Lower lobe of right lung (tissue), 2 donors: ENCODE measurements at regions not wholly inside any gene's neighbourhood (a gene's known extent, or its start where the extent isn't known, plus 50 kb on each side); places are given as distances from the start of the nearest gene placed in this dataset.

ENCODE experiments used
- ATAC-seq, 2 donors: fragments of 200-7000 bp; cut with Tn5 transposase; one replicate each; pipeline ENCODE4 v1.9.1; 2020 to 2022; ENCODE audit warnings: mild to moderate bottlenecking in 2 of 2, moderate library complexity in 2 of 2
- DNase-seq: peaks from one replicate; pipeline ENCODE4 v3.0.0-alpha.2; 2020
- H3K27ac ChIP-seq: fragments of 200-600 bp; one replicate; pipeline ENCODE4 v1.8.0; 2022
- H3K27me3 ChIP-seq: fragments of 200-600 bp; one replicate; pipeline ENCODE4 v1.8.0; 2022; ENCODE audit warnings: low read depth
- H3K36me3 ChIP-seq: fragments of 200-600 bp; one replicate; pipeline ENCODE4 v1.8.0; 2022; ENCODE audit warnings: mild to moderate bottlenecking
- H3K4me1 ChIP-seq: fragments of 200-600 bp; one replicate; pipeline ENCODE4 v1.8.0; 2022
- H3K4me3 ChIP-seq: fragments of 200-600 bp; one replicate; pipeline ENCODE4 v1.8.0; 2022; ENCODE audit warnings: mild to moderate bottlenecking
- H3K9me3 ChIP-seq: fragments of 200-600 bp; one replicate; pipeline ENCODE4 v1.8.0; 2022
- intact Hi-C: fragments of 100-400 bp; cut with DNase I; formaldehyde crosslinking; loops from one replicate; pipeline ENCODE4 v1.11.0; 2022
- TF ChIP-seq, protein P1 (sequence below): fragments of 200-600 bp; IDR thresholded peaks from one replicate; pipeline ENCODE4 v1.8.0; 2022; ENCODE audit warnings: antibody characterized with exemption, mild to moderate bottlenecking
- donor health status: DM: no; HTN: yes; CAD: no; lungs with severe emphysema.

DNA sequence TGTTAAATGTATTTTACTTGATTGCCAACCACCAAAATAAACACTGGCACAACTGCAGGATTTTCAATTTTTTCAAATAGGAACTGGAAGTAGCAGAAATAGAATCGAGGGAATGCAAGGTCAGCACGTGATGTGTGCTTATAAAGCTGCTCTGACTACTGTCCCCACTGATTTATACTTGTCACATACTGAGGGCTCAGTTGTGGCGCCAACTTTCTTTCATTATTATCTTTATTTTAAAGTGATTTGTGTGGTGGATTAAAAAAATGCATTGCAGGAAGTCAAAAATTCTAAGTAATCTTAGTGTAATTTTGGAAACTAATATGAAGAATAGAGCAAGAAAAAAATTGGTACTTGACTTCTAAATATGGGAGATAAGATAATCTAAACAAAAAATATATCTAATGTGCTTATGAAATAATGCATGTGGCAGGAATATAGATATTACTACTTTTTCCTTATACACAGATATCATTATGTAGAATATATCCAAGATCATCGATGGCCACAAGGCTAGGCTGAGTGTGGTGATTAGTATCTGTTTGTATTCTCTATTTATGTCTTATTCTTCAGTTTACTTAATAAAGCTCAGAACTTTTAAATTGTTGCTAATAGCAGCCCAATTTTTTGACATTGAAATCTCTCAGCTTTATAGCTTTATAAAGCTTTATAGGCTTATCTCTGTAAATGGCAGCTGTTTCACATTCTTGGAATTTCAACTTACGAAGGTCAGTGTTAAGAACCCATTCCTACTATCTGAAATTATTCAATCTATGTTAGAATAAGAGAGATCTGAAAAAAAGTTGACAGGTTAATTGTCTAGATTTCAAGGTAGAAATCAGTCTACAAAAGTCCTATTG, 404.5 kb upstream of the ADAMTS5 start:
- intact Hi-C loops = loop anchor here (10.0 kb wide), 1 partner anchor 1397 kb away; no protein-coding TSS in a partner anchor
- H3K4me1 ChIP-seq = peaks cover 11% of the 10 kb centered on the region
- H3K36me3 ChIP-seq = no peaks in the 10 kb centered on the region
- no peak overlapping the region for H3K27ac ChIP-seq
- no peaks in the 10 kb centered on the region for H3K27me3 ChIP-seq
- no peaks in the 10 kb centered on the region for H3K9me3 ChIP-seq
- no peak for DNase-seq
- no peak overlapping the region for H3K4me3 ChIP-seq
- TF ChIP-seq, protein P1, sequence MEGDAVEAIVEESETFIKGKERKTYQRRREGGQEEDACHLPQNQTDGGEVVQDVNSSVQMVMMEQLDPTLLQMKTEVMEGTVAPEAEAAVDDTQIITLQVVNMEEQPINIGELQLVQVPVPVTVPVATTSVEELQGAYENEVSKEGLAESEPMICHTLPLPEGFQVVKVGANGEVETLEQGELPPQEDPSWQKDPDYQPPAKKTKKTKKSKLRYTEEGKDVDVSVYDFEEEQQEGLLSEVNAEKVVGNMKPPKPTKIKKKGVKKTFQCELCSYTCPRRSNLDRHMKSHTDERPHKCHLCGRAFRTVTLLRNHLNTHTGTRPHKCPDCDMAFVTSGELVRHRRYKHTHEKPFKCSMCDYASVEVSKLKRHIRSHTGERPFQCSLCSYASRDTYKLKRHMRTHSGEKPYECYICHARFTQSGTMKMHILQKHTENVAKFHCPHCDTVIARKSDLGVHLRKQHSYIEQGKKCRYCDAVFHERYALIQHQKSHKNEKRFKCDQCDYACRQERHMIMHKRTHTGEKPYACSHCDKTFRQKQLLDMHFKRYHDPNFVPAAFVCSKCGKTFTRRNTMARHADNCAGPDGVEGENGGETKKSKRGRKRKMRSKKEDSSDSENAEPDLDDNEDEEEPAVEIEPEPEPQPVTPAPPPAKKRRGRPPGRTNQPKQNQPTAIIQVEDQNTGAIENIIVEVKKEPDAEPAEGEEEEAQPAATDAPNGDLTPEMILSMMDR = no peak
- no peak for ATAC-seq

DNA sequence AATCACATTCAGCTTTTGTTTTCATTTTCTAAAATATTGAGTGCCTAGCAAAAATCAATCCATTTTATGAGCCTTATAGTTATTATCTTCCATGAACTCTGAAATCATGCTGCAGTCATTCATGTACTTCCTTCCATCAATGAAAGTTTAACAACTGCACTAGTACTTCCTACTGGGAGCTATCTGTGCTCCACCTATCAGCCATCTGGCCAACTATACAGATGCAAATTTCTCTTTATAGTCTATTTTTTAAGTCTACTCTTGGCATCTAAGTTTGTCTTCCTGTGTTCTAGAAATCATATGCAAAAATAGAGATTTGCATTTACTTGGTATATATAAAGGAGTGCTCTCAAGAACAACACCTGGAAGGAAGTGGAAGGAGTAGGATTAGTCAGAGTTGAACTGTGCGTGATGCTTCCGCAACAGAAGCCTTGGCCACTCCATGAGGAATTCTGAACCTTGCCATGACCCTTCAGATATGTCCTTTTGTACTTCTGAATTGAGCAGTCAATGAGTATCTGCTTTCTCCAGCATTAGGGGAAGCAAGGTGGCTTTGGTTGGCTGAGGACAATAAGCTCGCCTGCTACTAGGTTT, 403.2 kb upstream of the ADAMTS5 start:
- H3K4me3 ChIP-seq = no peak overlapping the region
- H3K27ac ChIP-seq = no peak overlapping the region
- no peaks in the 10 kb centered on the region for H3K27me3 ChIP-seq
- peaks cover 11% of the 10 kb centered on the region for H3K4me1 ChIP-seq
- H3K36me3 ChIP-seq = no peaks in the 10 kb centered on the region
- H3K9me3 ChIP-seq = no peaks in the 10 kb centered on the region
- DNase-seq = no peak
- TF ChIP-seq, protein P1 = no peak
- intact Hi-C loops = loop anchor here (10.0 kb wide), 1 partner anchor 1395 kb away; no protein-coding TSS in a partner anchor
- ATAC-seq = no peak

DNA sequence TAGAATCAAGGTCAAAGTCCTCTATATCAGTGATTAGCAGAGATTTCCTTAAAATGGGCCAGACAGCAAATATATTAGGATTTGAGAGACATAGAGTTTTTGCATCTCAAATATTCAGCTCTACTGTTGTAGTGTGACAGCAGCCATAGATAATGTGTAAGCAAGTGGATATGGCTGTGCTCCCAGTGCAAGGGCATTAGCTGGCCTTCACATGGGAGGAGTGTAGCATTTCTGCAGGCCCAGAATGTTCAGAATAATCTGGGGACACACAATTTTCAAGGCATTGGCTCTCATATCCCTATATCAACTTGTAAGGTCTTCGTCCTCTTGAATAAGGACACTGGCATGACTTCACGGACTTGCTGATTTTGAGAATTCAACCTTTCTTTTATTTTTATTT, 402.3 kb upstream of the ADAMTS5 start:
- H3K4me3 ChIP-seq = no peak overlapping the region
- TF ChIP-seq, protein P1 = no peak
- DNase-seq = no peak
- no peaks in the 10 kb centered on the region for H3K9me3 ChIP-seq
- ATAC-seq = no peak
- H3K27ac ChIP-seq = no peak overlapping the region
- no peaks in the 10 kb centered on the region for H3K27me3 ChIP-seq
- H3K4me1 ChIP-seq = peaks cover 11% of the 10 kb centered on the region
- intact Hi-C loops = no loop called here
- no peaks in the 10 kb centered on the region for H3K36me3 ChIP-seq

DNA sequence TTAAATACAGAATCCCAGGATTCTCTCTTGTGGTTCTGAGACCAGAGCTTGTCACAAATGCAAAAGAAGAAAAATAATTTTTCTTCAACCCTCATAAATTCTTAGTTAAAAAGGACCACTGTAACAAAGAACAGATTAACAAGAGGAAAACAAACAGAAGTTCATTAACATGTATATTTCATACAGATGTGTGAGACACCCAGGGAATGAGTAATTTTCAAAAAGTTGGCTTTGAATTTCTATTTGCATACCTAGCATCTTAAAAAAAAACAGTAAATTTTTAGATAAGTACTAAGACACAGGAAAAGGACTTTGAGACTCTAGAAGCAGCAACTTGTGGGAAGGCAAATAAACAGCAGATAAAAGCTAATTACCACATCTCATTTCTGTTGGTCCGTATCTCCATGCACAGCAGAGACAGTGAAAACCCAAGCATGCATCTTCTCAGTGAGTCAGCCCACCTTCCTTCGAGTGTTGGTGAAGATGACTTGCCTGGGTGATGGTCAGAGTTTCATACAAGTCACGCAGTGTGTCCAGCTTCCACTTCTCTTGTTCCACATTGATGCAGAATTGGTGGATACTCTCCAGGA, 399.9 kb upstream of the ADAMTS5 start:
- Histone ChIP-seq H3K4me3 (no peak overlapping the region), H3K27me3 (no peaks in the 10 kb centered on the region), H3K36me3 (no peaks in the 10 kb centered on the region), H3K27ac (no peak overlapping the region), H3K4me1 (peaks cover 11% of the 10 kb centered on the region), H3K9me3 (no peaks in the 10 kb centered on the region)
- TF ChIP-seq, protein P1 = no peak
- intact Hi-C loops = no loop called here
- DNase-seq (no peak), ATAC-seq (no peak)

DNA sequence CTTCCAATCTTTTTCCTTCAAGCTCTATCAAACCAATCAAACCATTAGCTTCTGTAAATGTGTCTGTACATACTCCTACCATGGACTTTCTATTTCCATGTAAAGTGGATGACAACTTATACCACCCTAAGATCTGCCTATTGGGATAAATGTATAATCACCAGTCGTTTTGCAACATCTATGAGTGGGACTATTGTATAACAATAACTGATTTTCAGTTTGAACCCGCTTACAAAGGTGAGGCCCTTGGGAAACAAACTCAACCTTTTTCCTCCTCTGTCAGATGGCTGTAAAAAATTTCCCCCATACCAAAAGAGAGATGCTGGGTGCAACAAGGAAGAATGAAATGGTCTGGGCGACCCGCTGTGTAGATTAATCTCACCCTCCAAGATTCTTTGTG, 399.1 kb upstream of the ADAMTS5 start:
- no peak for ATAC-seq
- TF ChIP-seq, protein P1 = no peak
- Histone ChIP-seq H3K27me3 (no peaks in the 10 kb centered on the region), H3K36me3 (no peaks in the 10 kb centered on the region), H3K27ac (no peak overlapping the region), H3K4me1 (peaks cover 7% of the 10 kb centered on the region), H3K4me3 (no peak overlapping the region), H3K9me3 (no peaks in the 10 kb centered on the region)
- no peak for DNase-seq
- intact Hi-C loops = no loop called here
